Suppressor macrophage (primary cell): ENCODE measurements at regions not wholly inside any gene's neighbourhood (a gene's known extent, or its start where the extent isn't known, plus 50 kb on each side); places are given as distances from the start of the nearest gene placed in this dataset.
"Not testable (repeated sequence)": the region's sequence is repeated elsewhere in the genome, so short reads cannot be mapped to it uniquely, and the experiment has no call there.

Experiments used
- DNase-seq, 4 experiments: peaks; one replicate each; pipeline ENCODE4 v3.0.0-alpha.2; 2020 to 2022

GRCh38 chr2:193076995-193077394 lies 882.3 kb upstream of the TMEFF2 start:
- no peak for DNase-seq

GRCh38 chr2:193074933-193075332 lies 880.2 kb upstream of the TMEFF2 start:
- DNase-seq: no peak

GRCh38 chr2:193072647-193073046 lies 877.9 kb upstream of the TMEFF2 start:
- no peak for DNase-seq

GRCh38 chr2:193025556-193025955 lies 830.8 kb upstream of the TMEFF2 start:
- not testable (repeated sequence) for DNase-seq

DNA sequence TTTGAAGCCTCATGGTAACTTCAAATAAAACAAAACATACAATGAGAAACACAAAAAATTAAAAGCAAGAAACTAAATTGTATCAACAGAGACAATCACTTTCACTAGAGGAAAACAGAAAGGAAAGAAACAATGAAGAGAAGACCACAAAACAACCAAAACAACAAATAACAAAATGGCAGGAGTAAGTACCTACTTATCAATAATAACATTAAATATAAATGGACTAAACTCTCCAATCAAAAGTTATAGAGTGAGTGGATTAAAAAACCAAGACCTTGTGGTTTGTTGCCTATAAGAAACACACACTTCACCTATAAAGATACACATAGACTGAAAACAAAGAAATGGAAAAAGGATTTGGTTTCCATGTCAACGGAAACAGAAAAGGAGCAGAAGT lies 830.1 kb upstream of the TMEFF2 start:
- DNase-seq: no peak

DNA sequence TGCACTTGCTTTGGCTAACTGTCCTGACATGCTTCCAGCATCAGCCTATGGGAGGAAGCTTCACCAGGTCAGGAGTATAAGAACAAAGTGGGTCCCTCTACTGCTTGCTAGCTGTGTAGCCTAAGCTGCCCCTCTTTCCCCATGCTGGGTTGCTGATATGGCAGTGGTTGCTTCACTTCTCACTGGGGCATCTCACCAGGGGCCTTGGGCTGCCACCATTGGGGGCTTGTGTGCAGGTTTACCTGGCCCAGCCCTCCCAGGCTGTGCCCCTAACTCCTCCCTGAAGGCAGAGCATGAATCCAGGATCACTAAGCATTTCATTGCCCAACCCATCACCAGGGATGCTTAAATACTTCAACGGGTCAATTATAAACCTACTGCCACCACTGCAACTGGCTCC lies 817.1 kb upstream of the TMEFF2 start:
- no peak for DNase-seq

GRCh38 chr2:192993059-192993458 lies 798.3 kb upstream of the TMEFF2 start:
- DNase-seq: no peak

DNA sequence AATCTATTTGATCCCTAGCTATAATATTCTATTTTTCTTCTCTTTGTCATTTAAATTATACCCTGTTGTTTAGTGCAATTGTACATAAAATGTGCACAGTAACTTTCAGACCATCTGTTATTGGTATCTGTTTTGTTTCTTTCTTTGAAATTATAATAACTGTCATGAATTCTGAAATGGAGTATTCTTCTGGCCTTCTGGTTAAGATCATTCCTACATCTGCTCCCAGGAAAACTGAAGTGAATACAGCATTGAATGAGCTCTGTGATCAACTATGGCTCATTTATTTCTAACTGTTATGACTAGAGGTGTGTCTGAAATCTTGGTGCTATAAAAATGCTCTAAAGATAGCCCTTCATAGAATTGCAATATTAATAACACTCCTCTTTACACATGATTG lies 788.4 kb upstream of the TMEFF2 start:
- no peak for DNase-seq

- no peak for DNase-seq
Observed at GRCh38 chr2:192978395-192978794, 783.7 kb upstream of the TMEFF2 start.

DNA sequence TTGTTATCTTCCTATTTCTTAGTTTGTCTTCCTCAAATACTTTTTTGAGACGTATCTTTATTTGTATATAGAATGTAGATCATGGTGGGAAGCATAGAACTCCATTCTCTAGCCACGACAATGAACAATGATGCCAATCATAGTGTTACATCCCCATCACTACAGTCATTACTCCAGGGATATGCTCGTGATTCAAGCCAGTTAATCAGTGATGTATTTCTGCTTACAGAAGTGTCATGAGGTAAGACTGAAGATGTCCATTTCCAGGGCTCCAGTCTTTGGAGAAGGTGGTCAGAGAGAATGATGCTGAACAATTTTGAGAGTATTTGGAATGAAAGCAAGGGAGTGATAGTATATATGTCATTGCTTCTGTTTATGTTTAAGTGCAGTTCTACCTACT lies 777.2 kb upstream of the TMEFF2 start:
- DNase-seq: no peak

- DNase-seq: no peak
Observed at GRCh38 chr2:192969055-192969454, 774.3 kb upstream of the TMEFF2 start.

- DNase-seq: no peak
Observed at GRCh38 chr2:192960945-192961344, 766.2 kb upstream of the TMEFF2 start.

DNA sequence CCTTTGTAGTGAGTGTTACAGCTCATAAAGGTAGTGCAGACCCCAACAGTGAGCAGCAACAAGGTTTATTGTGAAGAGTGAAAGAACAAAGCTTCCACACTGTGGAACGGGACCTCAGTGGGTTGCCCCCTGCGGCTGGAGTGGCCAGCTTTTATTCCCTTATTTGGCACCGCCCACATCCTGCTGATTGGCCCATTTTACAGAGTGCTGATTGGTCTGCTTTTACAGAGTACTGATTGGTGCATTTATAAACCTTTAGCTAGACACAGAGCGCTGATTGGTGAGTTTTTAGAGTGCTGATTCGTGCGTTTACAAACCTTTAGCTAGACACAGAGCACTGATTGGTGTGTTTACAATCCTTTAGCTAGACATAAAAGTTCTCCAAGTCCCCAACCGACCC lies 763.9 kb upstream of the TMEFF2 start:
- not testable (repeated sequence) for DNase-seq

DNA sequence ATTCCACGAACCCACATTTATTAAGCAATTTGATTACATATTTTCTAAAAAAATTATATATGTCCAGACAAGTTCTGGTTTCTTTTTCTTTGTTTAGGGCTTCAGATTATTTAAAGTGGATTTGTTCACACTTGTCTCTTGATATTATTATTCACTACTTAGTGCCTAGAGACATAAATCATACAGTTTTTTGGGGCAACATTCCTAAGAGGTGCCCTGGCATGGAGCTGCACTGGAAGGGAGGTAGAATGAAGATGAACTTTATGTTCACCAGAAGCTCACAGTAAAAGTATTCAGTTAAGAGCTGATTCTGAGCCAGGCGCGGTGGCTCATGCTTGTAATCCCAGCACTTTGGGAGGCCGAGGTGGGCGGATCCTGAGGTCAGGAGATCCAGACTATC lies 762.7 kb upstream of the TMEFF2 start:
- DNase-seq: no peak

- DNase-seq: no peak
Observed at GRCh38 chr2:192953116-192953515, 758.4 kb upstream of the TMEFF2 start.

DNA sequence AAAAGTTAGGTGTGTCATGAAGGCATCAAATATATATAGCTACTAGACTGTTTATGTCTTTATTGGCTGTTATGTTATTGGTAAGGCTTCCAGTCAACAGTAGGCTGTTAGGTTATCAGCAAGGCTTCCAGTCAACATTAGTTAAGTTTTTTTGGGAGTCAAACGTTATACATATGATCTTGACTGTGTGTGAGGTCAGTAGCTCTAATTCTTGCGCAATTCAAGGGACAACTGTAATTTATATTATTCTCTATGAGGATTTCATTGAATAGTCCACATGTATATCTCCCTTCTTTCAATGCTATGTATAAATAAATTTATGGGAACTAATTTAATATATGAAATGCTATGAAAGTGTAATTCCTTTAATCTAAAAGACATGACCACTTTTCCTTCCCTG lies 757.5 kb upstream of the TMEFF2 start:
- DNase-seq: no peak

DNA sequence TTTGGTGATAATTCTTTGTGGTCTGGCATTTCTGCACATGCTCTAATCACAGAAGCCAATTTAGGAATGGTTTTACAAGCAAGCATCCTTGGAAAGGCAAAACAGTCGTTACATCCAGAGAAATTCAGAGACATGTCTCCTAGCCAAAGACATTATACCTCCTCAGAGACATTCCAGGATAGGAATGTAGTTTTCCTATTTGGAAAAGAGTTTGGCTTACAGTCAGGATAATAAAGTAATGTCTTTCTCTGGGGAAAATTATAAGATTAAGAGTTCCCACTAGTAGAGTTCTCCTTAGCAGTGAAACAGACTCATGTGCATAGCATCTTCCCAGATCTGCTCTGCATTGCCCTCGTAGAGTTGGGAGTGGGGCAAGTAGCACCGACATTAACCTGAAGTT lies 753.6 kb upstream of the TMEFF2 start:
- no peak for DNase-seq

GRCh38 chr2:192947352-192947751 lies 752.6 kb upstream of the TMEFF2 start:
- no peak for DNase-seq

- DNase-seq: no peak
Observed at GRCh38 chr2:192940767-192941166, 746.0 kb upstream of the TMEFF2 start.

DNA sequence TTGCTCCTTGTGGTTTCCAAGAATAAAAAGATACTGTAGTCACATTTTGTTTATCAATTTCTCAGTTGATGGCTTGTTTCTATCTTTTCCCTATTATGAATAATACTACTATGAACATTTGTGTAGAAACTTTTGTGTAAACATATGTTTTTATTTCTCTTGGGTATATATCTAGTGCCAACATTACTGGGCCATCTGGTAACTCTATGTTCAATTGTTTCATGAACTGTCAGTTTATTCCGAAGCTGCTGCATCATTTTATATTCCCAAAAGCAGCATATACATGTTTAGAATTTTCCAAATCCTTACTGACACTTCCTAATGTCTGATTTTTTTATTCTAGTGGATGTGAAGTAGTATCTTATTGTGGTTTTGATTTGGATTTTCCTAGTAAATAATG lies 737.6 kb upstream of the TMEFF2 start:
- DNase-seq: no peak

DNA sequence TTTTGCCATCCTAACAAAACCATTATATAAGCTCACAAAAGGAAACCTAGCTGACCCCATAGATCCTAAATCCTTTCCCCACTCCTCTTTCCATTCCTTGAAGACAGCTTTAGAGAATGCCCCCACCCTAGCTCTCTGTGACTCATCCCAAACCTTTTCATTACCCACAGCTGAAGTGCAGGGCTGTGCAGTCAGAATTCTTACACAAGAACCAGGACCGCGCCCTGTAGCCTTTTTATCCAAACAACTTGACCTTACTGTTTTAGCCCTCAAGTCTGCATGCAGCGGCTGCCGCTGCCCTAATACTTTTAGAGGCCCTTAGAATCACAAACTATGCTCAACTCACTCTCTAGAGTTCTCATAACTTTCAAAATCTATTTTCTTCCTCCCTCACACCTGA lies 726.9 kb upstream of the TMEFF2 start:
- not testable (repeated sequence) for DNase-seq

- no peak for DNase-seq
Observed at GRCh38 chr2:192901446-192901845, 706.7 kb upstream of the TMEFF2 start.

- no peak for DNase-seq
Observed at GRCh38 chr2:192899466-192899865, 704.7 kb upstream of the TMEFF2 start.

- DNase-seq: not testable (repeated sequence)
Observed at GRCh38 chr2:192893976-192894375, 699.2 kb upstream of the TMEFF2 start.

- no peak for DNase-seq
Observed at GRCh38 chr2:192888109-192888508, 693.4 kb upstream of the TMEFF2 start.

DNA sequence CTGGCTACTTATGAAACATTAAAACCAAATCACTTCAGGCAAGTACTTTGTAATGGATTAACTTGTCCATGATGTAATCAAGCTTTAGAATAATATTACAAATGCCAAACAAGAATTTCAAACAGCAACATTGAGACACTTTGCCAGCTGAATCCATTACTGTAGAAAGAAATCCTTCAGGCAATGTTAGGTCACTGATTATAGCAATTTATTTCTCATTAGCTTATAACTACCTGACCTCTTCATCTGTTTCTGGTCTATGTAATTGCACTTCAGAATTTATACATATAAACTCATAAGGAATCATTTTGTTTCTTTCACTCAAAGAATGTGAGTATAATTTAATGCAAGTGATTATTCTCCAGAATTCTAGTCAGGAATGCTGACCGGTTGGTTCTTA lies 692.6 kb upstream of the TMEFF2 start:
- DNase-seq: no peak
